ENCODE measurements at regions not wholly inside any gene's neighbourhood (a gene's known extent, or its start where the extent isn't known, plus 50 kb on each side); places are given as distances from the start of the nearest gene placed in this dataset.

GRCh38 chr2:132267105-132267497 is 105.3 kb upstream of the ANKRD30BL start:
- TF ChIP-seq POLR2A (IDR thresholded peaks at IDR 0.05) (no peak), CTCF (IDR thresholded peaks at IDR 0.05) (no peak)

Data from heart left ventricle (tissue), 13 donors.